Sigmoid colon (tissue), 3 donors: ENCODE measurements at regions not wholly inside any gene's neighbourhood (a gene's known extent, or its start where the extent isn't known, plus 50 kb on each side); places are given as distances from the start of the nearest gene placed in this dataset.

Source experiments
- CTCF ChIP-seq, 4 experiments: fragments of 450-650 bp in 3 of 4; fragments of 200-600 bp in 1 of 4; IDR thresholded peaks; one replicate each; pipeline ENCODE4 v1.5.1; 2016 to 2019; ENCODE audit warnings: antibody characterized with exemption in 4 of 4, mild to moderate bottlenecking in 3 of 4, moderate library complexity in 2 of 4
- POLR2A ChIP-seq, 2 donors: fragments of 450-650 bp; IDR thresholded peaks; one replicate each; pipeline ENCODE4 v1.6.1; 2016; ENCODE audit warnings: antibody characterized with exemption in 2 of 2, mild to moderate bottlenecking in 2 of 2, moderate library complexity in 2 of 2

- TF ChIP-seq CTCF (IDR thresholded peaks at IDR 0.05), result no peak
- TF ChIP-seq POLR2A (IDR thresholded peaks at IDR 0.05), result no peak
These were observed 223.7 kb upstream of the AJAP1 start for GRCh38 chr1:4430406-4431365.
